ENCODE measurements at regions not wholly inside any gene's neighbourhood (a gene's known extent, or its start where the extent isn't known, plus 50 kb on each side); places are given as distances from the start of the nearest gene placed in this dataset.

DNA sequence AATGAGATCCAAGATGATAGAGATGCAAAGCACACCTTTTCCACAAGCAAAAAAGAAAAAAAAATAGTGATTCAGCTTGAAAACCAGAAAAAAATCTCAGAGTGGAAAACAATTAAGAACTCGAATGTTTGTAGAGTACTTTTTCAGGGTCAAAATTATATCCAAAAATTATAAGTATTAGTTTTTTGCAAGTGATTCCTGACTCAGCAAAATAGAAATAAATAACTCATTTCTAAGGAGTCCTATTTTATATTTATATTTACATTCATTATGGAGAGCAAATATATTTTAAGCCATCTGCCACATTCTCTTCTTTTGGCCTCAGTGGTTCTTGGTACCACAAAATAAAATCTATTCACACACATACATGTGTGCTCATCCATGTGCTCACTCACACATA, 1011.8 kb upstream of the ARRDC3 start:
- H3K27ac ChIP-seq = no peak overlapping the region
- TF ChIP-seq, protein P1, sequence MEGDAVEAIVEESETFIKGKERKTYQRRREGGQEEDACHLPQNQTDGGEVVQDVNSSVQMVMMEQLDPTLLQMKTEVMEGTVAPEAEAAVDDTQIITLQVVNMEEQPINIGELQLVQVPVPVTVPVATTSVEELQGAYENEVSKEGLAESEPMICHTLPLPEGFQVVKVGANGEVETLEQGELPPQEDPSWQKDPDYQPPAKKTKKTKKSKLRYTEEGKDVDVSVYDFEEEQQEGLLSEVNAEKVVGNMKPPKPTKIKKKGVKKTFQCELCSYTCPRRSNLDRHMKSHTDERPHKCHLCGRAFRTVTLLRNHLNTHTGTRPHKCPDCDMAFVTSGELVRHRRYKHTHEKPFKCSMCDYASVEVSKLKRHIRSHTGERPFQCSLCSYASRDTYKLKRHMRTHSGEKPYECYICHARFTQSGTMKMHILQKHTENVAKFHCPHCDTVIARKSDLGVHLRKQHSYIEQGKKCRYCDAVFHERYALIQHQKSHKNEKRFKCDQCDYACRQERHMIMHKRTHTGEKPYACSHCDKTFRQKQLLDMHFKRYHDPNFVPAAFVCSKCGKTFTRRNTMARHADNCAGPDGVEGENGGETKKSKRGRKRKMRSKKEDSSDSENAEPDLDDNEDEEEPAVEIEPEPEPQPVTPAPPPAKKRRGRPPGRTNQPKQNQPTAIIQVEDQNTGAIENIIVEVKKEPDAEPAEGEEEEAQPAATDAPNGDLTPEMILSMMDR (conservative IDR thresholded peaks at IDR 0.05) = no peak
- TF ChIP-seq ZFX (IDR thresholded peaks at IDR 0.05) = no peak

DNA sequence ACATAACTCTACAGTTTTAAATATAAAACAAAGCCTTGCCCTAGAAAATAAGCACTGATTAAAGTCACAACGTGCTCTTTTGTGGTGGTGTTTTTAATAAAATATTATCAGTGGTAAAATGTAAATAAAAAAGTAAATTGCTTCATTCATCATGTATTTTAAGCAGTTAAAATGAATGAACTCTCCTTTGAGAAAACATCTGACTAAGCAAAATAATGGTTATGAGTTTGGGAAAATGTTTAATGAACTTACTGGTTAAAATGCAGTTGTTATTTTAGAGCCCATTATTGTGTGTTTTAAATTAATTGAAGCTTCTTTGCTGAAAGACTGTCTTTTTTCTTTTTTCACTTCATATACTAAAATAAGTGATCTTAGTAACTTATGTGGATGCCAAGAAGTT, 1007.5 kb upstream of the ARRDC3 start:
- TF ChIP-seq, protein P1 (conservative IDR thresholded peaks at IDR 0.05) = no peak
- H3K27ac ChIP-seq = no peak overlapping the region

DNA sequence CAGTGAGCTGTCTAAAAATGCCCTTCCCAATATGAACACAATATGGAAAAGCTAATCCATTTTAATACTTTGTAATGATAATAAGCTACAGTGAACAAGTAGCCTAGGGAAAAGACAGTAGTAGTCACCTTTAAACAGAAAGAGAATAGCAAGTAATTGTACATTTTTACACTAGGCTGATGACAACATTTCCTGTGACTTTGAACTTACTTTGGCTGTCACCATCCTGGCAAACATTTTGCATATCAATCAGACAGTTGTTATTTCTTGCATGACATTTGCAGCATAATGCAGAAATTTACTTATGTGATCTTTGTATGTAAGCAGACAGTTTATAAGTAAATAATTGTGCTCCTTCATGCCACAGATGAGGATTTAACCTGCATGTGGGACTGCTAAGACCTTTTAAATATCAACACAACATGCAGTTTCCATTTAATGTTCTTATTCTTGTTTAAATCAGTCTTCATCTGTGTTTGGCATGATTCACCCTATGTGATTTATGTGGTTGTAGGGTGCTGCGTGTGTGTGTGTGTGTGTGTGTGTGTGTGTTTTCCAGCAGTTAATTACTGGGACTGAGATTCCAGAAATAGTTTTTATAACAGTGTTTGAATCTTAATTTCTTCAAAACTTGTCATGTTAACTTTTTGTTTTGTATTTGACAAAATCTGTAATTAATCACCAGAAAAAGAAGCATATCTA, 997.1 kb upstream of the ARRDC3 start:
- TF ChIP-seq ZFX (IDR thresholded peaks at IDR 0.05) = no peak
- TF ChIP-seq, protein P1 (conservative IDR thresholded peaks at IDR 0.05) = no peak

DNA sequence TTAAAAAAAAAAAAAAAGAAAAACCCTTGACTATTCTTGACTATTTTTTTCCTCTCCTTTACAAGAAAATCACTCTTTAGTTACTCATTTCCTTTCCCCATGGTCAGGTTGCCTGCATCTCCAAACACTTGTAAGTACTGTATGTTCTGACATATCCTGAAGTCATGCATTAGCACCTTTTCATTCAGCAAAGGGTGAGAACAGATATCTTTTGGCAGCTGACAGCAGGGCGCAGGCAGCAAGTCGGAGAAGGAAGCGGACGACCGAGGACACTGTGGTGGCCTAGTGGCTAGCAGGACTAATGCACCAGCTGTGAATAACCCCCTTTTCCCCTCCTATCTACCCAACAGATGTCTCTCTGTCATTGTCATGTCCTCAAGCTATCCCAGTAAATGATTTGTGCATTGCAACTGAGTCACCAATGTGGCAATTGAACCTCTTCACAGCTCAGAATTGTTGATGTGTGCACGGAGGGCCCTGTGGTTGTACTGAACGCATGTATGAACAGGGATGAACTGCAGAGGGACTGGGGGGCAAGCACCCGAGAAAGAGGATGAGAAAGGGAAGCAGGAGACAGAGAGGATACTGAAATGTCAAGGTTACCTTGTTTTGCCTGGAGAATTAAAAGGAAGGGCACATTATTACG, 996.0 kb upstream of the ARRDC3 start:
- no peak for TF ChIP-seq ZFX (IDR thresholded peaks at IDR 0.05)
- H3K27ac ChIP-seq = no peak overlapping the region

More for the DNA sequence above, 997.1 kb upstream of the ARRDC3 start:
- H3K27ac ChIP-seq = no peak overlapping the region

DNA sequence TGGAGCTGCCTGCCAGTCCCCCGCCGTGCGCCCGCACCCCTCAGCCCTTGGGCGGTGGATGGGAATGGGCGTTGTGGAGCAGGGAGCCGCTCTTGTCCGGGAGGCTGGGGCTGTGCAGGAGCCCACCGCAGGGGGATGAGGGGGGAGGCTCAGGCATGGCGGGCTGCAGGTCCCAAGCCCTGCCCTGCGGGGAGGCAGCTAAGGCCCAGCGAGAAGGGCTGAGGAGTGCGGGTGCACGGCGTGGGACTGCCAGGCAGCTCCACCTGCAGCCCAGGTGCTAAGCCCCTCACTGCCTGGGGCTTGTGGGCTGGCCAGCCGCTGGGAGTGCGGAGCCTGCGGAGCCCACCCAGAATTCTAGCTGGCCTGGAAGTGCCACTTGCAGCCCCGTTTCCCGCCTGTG, 991.7 kb upstream of the ARRDC3 start:
- TF ChIP-seq ZFX (IDR thresholded peaks at IDR 0.05) = no peak
- TF ChIP-seq, protein P1 (conservative IDR thresholded peaks at IDR 0.05) = no peak
- no peak overlapping the region for H3K27ac ChIP-seq

DNA sequence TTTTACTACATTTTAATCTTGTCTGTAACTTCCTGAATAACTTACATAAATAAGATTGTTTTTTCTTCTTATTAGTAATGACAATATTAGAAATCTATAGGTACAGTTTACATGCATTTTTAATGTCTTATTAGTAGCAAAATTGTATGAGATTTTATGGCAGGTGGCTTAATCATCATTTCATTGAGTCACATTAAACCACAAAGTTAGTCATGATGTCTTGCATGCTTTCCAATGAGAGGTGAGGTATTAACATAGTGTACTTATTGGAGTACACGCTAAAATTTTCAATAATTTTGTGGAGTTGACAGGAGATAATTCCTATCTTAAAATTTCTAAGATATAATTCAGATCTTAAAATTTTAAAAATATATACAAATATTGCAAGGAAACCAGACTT, 989.6 kb upstream of the ARRDC3 start:
- TF ChIP-seq, protein P1 (conservative IDR thresholded peaks at IDR 0.05) = no peak
- no peak for TF ChIP-seq ZFX (IDR thresholded peaks at IDR 0.05)
- H3K27ac ChIP-seq = no peak overlapping the region

DNA sequence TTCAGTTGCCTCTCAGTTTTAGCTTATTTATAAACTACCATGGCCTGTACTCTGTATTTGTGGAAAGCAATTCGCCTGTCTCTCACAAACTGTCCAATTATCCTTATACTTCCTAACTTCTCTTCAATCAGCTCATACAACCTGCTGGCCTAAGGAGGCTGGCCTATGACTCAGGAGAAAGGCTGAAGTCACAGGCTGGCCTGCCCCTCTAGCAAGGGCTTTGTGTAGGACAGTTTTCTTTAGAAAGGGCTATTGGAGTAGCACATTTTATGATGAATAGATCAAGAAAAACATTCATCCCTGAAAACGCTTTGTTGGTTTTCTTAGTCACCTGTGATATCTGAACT, 988.7 kb upstream of the ARRDC3 start:
- H3K27ac ChIP-seq = no peak overlapping the region
- TF ChIP-seq ZFX (IDR thresholded peaks at IDR 0.05) = no peak
- TF ChIP-seq, protein P1 (conservative IDR thresholded peaks at IDR 0.05) = no peak
